ENCODE measurements at regions not wholly inside any gene's neighbourhood (a gene's known extent, or its start where the extent isn't known, plus 50 kb on each side); places are given as distances from the start of the nearest gene placed in this dataset.
"Not testable (repeated sequence)": the region's sequence is repeated elsewhere in the genome, so short reads cannot be mapped to it uniquely, and the experiment has no call there.

- DNase-seq (ENCODE audit: low spot score in 2 of 2), result no peak
- TF ChIP-seq POLR2A (IDR thresholded peaks at IDR 0.05), result no peak
- TF ChIP-seq CTCF (IDR thresholded peaks at IDR 0.05), result no peak
- no peak for TF ChIP-seq POLR2AphosphoS5 (IDR thresholded peaks at IDR 0.05)
- intact Hi-C loops (cut with DNase I; ENCODE audit: low total_unique reads), result no loop called here
- Histone ChIP-seq H3K27ac (no peak overlapping the region), H3K4me1 (no peaks in the 10 kb centered on the region), H3K4me3 (no peak overlapping the region), H3K27me3 (no peaks in the 10 kb centered on the region), H3K9me3 (no peaks in the 10 kb centered on the region), H3K36me3 (no peaks in the 10 kb centered on the region)
Measured at GRCh38 chr4:72779241-72779640, 210.2 kb upstream of the ADAMTS3 start.

- DNase-seq (ENCODE audit: low spot score in 2 of 2), result no peak
- Histone ChIP-seq H3K4me1 (no peaks in the 10 kb centered on the region), H3K4me3 (no peak overlapping the region), H3K9me3 (no peaks in the 10 kb centered on the region), H3K36me3 (no peaks in the 10 kb centered on the region), H3K27me3 (no peaks in the 10 kb centered on the region), H3K27ac (no peak overlapping the region)
- TF ChIP-seq POLR2AphosphoS5 (IDR thresholded peaks at IDR 0.05) (no peak), POLR2A (IDR thresholded peaks at IDR 0.05) (no peak), CTCF (IDR thresholded peaks at IDR 0.05) (no peak)
- intact Hi-C loops (cut with DNase I; ENCODE audit: low total_unique reads), result no loop called here
Measured at GRCh38 chr4:72777436-72777835, 208.4 kb upstream of the ADAMTS3 start.

DNA sequence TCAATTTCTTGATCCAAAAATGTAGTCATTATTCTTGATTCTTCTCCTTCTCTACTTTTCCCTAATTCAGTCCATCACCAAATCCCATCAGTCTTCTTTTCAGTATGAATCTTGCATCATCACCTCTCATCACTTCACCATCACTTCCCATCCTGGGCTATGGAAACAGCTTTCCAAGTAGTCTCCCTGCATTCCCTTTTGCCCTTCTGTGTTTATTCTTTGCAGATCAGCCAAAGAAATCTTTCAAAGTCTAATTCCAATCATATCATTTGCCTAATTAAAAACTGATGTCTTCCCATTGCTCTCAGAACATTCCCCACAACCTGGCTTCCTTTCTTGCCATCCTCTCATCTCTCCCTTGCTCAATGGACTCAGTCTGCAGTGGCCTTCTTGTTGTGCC, 201.7 kb upstream of the ADAMTS3 start:
- intact Hi-C loops (cut with DNase I; ENCODE audit: low total_unique reads), result no loop called here
- Histone ChIP-seq H3K4me3 (no peak overlapping the region), H3K4me1 (no peaks in the 10 kb centered on the region), H3K9me3 (no peaks in the 10 kb centered on the region), H3K27me3 (no peaks in the 10 kb centered on the region), H3K27ac (no peak overlapping the region), H3K36me3 (no peaks in the 10 kb centered on the region)
- no peak for DNase-seq (ENCODE audit: low spot score in 2 of 2)
- TF ChIP-seq CTCF (IDR thresholded peaks at IDR 0.05) (no peak), POLR2AphosphoS5 (IDR thresholded peaks at IDR 0.05) (peak in 1 of 3 donors; percentile 93), POLR2A (IDR thresholded peaks at IDR 0.05) (no peak)

DNA sequence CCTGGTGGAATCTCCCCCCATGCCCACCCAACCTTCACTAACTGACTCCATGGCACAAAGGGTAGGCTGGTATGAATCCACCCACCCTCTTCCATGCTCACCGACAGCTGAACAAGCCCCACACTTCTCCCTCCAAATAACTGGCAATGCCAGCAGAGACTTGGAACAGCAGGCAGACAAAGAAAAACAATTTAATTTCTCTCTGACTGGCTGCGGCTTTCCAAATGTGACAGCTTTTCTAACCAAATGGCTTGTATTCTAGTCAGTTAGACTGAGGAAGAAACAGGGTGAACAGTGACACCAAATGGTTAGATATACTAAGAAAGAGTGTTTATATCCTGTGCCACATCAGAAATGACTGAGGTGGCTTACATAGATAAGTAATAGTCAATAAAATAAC, 199.3 kb upstream of the ADAMTS3 start:
- intact Hi-C loops (cut with DNase I; ENCODE audit: low total_unique reads), result no loop called here
- DNase-seq (ENCODE audit: low spot score in 2 of 2), result no peak
- Histone ChIP-seq H3K4me1 (no peaks in the 10 kb centered on the region), H3K27me3 (no peaks in the 10 kb centered on the region), H3K36me3 (no peaks in the 10 kb centered on the region), H3K27ac (peak overlapping the region in 1 of 2 donors; percentile 78), H3K9me3 (no peaks in the 10 kb centered on the region), H3K4me3 (no peak overlapping the region)
- TF ChIP-seq CTCF (IDR thresholded peaks at IDR 0.05), result no peak
- no peak for TF ChIP-seq POLR2A (IDR thresholded peaks at IDR 0.05)
- no peak for TF ChIP-seq POLR2AphosphoS5 (IDR thresholded peaks at IDR 0.05)

DNA sequence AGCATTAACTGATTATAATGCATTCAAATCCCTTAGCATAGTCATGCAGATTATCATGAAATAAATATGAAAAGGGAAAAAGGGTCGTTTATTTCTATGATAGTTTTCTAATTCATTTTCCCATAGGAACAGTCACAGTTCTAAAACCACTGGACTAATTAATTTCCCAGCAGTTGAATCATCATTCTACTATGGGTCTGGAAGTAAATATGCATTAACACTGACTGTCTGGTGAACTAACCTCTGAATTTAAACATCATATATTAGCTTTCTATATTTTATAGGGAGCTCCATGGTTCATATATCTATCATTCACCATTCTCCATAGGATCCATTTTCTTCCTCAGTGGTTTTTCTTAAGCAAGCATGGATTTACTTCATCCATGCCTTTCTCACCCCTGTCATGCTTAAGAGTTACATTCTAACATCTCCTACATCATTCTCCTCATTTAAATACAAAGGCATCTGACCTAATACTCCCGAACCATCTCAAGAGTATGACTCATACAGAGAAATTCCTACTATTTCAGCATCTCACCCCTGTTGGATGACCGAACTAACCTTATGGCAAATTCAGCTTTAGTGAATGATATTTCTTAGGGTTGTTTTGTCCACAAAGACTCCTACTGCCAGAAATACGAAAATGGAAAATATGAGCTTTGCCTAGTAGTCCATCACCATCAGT, 198.7 kb upstream of the ADAMTS3 start:
- Histone ChIP-seq H3K4me1 (no peaks in the 10 kb centered on the region), H3K36me3 (no peaks in the 10 kb centered on the region), H3K27me3 (no peaks in the 10 kb centered on the region), H3K4me3 (no peak overlapping the region), H3K9me3 (no peaks in the 10 kb centered on the region), H3K27ac (peak overlapping the region in 1 of 2 donors; percentile 78)
- no peak for DNase-seq (ENCODE audit: low spot score in 2 of 2)
- intact Hi-C loops (cut with DNase I; ENCODE audit: low total_unique reads), result no loop called here
- TF ChIP-seq POLR2AphosphoS5 (IDR thresholded peaks at IDR 0.05) (no peak), POLR2A (IDR thresholded peaks at IDR 0.05) (no peak), CTCF (IDR thresholded peaks at IDR 0.05) (no peak)

DNA sequence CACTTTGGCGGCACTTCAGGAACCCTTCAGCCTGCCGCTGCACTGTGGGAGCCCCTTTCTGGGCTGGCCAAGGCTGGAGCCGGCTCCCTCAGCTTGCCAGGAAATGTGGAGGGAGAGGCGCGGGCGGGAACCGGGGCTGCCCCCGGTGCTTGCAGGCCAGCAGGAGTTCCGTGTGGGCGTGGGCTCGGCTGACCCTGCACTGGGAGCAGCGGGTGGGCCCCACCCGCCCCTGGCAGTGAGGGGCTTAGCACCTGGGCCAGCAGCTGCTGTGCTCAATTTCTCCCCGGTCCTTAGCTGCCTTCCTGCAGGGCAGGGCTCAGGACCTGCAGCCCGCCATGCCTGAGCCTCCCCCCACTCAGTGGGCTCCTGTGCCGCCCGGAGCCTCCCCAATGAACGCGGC, 196.8 kb upstream of the ADAMTS3 start:
- H3K4me3 ChIP-seq; DNase-seq (ENCODE audit: low spot score in 2 of 2); intact Hi-C loops (cut with DNase I; ENCODE audit: low total_unique reads); H3K4me1 ChIP-seq; H3K9me3 ChIP-seq; H3K27ac ChIP-seq; H3K27me3 ChIP-seq; H3K36me3 ChIP-seq: not testable (repeated sequence)

Measured in breast epithelium (tissue), 4 donors.